A549 (cell line): ENCODE measurements at regions not wholly inside any gene's neighbourhood (a gene's known extent, or its start where the extent isn't known, plus 50 kb on each side); places are given as distances from the start of the nearest gene placed in this dataset.

Source experiments
- HDAC2 ChIP-seq: fragments of 200-600 bp; sonication (generic); IDR thresholded peaks from 2 replicates; pipeline ENCODE4 v1.6.1; 2016
- JUNB ChIP-seq: fragments of >200 bp; sonication (Bioruptor Twin); formaldehyde crosslinking; IDR thresholded peaks from 2 replicates; pipeline ENCODE4 v1.6.1; 2016
- MAFK ChIP-seq: fragments of 450-650 bp; IDR thresholded peaks from 2 replicates; pipeline ENCODE4 v1.6.1; 2014; ENCODE audit not compliant: partially characterized antibody
- MAX ChIP-seq: IDR thresholded peaks from 2 replicates; pipeline ENCODE4 v1.6.1; 2012
- MYC ChIP-seq: IDR thresholded peaks from 2 replicates; pipeline ENCODE4 v1.6.1; 2012; ENCODE audit warnings: mild to moderate bottlenecking, inconsistent platforms, low read length, improper control_type of control experiment, borderline replicate concordance
- POLR2A ChIP-seq: IDR thresholded peaks from 2 replicates; pipeline ENCODE4 v1.6.1; 2012; ENCODE audit warnings: mild to moderate bottlenecking, low read length

GRCh38 chr5:66315784-66316183 is 171.7 kb downstream of the SREK1 start:
- TF ChIP-seq JUNB (no peak), HDAC2 (no peak), MAX (no peak), MYC (no peak), POLR2A (no peak), MAFK (no peak)
